ENCODE measurements at regions not wholly inside any gene's neighbourhood (a gene's known extent, or its start where the extent isn't known, plus 50 kb on each side); places are given as distances from the start of the nearest gene placed in this dataset.

GRCh38 chr1:222443566-222443965, 104.3 kb downstream of the HHIPL2 start:
- H3K27ac ChIP-seq (ENCODE audit: low read depth in 2 of 2, low read length in 1 of 2) = no peak overlapping the region
- H3K4me3 ChIP-seq (ENCODE audit: low read depth in 2 of 2, low read length in 1 of 2) = no peak overlapping the region
- WGBS (ENCODE audit: low lambda C conversion rate) = 72% methylated on average over 2 of the region's 2 CpGs
- TF ChIP-seq ELF1 (IDR thresholded peaks at IDR 0.05) (no peak), TCF12 (IDR thresholded peaks at IDR 0.05) (no peak), RCOR1 (IDR thresholded peaks at IDR 0.05; ENCODE audit: low read length) (no peak), CHD2 (IDR thresholded peaks at IDR 0.05; ENCODE audit: low read length, partially characterized antibody) (no peak), PBX3 (IDR thresholded peaks at IDR 0.05) (no peak), TAF1 (IDR thresholded peaks at IDR 0.05; ENCODE audit: borderline replicate concordance, low read depth, low read length) (no peak), EZH2phosphoT487 (IDR thresholded peaks at IDR 0.05; ENCODE audit: borderline replicate concordance, low read depth) (no peak), SIN3A (IDR thresholded peaks at IDR 0.05; ENCODE audit: borderline replicate concordance, low read depth, low read length) (no peak), NFIC (IDR thresholded peaks at IDR 0.05; ENCODE audit: borderline replicate concordance) (no peak), CTCF (IDR thresholded peaks at IDR 0.05) (no peak), SMC3 (IDR thresholded peaks at IDR 0.05; ENCODE audit: low read depth, low read length) (no peak), RAD21 (IDR thresholded peaks at IDR 0.05; ENCODE audit: low read length) (no peak), JUND (IDR thresholded peaks at IDR 0.05) (no peak), USF2 (IDR thresholded peaks at IDR 0.05; ENCODE audit: borderline replicate concordance, low read depth, low read length) (no peak)
- CTCF ChIA-PET = interaction anchor here (1.2 to 1.5 kb wide), 2 partner anchors 9 to 11 kb away, joined by 4 to 14 read pairs; no protein-coding TSS in a partner anchor
- no peak overlapping the region for H3K9ac ChIP-seq
- no peak overlapping the region for H3K4me2 ChIP-seq
- H3F3A ChIP-seq (replicated peaks; ENCODE audit: insufficient read depth) = no peaks in the 10 kb centered on the region
- H3K4me1 ChIP-seq (ENCODE audit: control insufficient read depth in 1 of 2, insufficient read depth in 2 of 2, low read depth in 1 of 2, low read length in 1 of 2) = no peaks in the 10 kb centered on the region
- no peaks in the 10 kb centered on the region for H3K9me2 ChIP-seq
- no peaks in the 10 kb centered on the region for H3K79me2 ChIP-seq (ENCODE audit: insufficient read depth)
- H2AFZ ChIP-seq (ENCODE audit: low read depth) = no peak overlapping the region
- DNase-seq = no peak
- H4K20me1 ChIP-seq (ENCODE audit: insufficient read depth) = no peaks in the 10 kb centered on the region
- no peaks in the 10 kb centered on the region for H3K36me3 ChIP-seq (replicated peaks in 1 of 2; ENCODE audit: control insufficient read depth in 1 of 2, insufficient read depth in 2 of 2, low read length in 1 of 2)
- POLR2A ChIA-PET = no interaction called here
- H3K27me3 ChIP-seq (ENCODE audit: insufficient read depth) = peaks cover 5% of the 10 kb centered on the region; the same call in 1 of the 2 replicates
- no peaks in the 10 kb centered on the region for H3K9me3 ChIP-seq

- no peaks in the 10 kb centered on the region for H3K9me3 ChIP-seq
- no peak for TF ChIP-seq POLR2AphosphoS5 (IDR thresholded peaks at IDR 0.05; ENCODE audit: low read depth, low read length)
- no peak for TF ChIP-seq NFIC (IDR thresholded peaks at IDR 0.05; ENCODE audit: borderline replicate concordance)
- H3K27me3 ChIP-seq (ENCODE audit: insufficient read depth) = peaks cover 5% of the 10 kb centered on the region; the same call in 1 of the 2 replicates
- H4K20me1 ChIP-seq (ENCODE audit: insufficient read depth) = no peaks in the 10 kb centered on the region
- 62% methylated on average over 5 of the region's 5 CpGs for WGBS (ENCODE audit: low lambda C conversion rate)
- no peak overlapping the region for H3K9ac ChIP-seq
- no peak for DNase-seq
- no peaks in the 10 kb centered on the region for H3K4me1 ChIP-seq (ENCODE audit: control insufficient read depth in 1 of 2, insufficient read depth in 2 of 2, low read depth in 1 of 2, low read length in 1 of 2)
- no peak overlapping the region for H3K4me2 ChIP-seq
- POLR2A ChIA-PET = no interaction called here
- CTCF ChIA-PET = interaction anchor here (1.2 kb wide), 1 partner anchor 14 kb away, joined by 9 read pairs; no protein-coding TSS in a partner anchor
- H3K9me2 ChIP-seq = no peaks in the 10 kb centered on the region
- no peak overlapping the region for H3K4me3 ChIP-seq (ENCODE audit: low read depth in 2 of 2, low read length in 1 of 2)
- H3K79me2 ChIP-seq (ENCODE audit: insufficient read depth) = no peaks in the 10 kb centered on the region
- H3K36me3 ChIP-seq (replicated peaks in 1 of 2; ENCODE audit: control insufficient read depth in 1 of 2, insufficient read depth in 2 of 2, low read length in 1 of 2) = no peaks in the 10 kb centered on the region
- H3F3A ChIP-seq (replicated peaks; ENCODE audit: insufficient read depth) = no peaks in the 10 kb centered on the region
- no peak overlapping the region for H3K27ac ChIP-seq (ENCODE audit: low read depth in 2 of 2, low read length in 1 of 2)
- no peak overlapping the region for H2AFZ ChIP-seq (ENCODE audit: low read depth)
These were observed 106.8 kb downstream of the HHIPL2 start for GRCh38 chr1:222441066-222441465.
